ENCODE measurements at regions not wholly inside any gene's neighbourhood (a gene's known extent, or its start where the extent isn't known, plus 50 kb on each side); places are given as distances from the start of the nearest gene placed in this dataset.

GRCh38 chr20:39568109-39568508 lies 606.0 kb downstream of the DHX35 start:
- TF ChIP-seq EZH2 (IDR thresholded peaks at IDR 0.05; ENCODE audit: low read depth, low read length, severe bottlenecking), result no peak
- TF ChIP-seq HDAC2 (IDR thresholded peaks at IDR 0.05; ENCODE audit: borderline replicate concordance in 1 of 2, low read depth in 2 of 2, low read length in 2 of 2), result no peak
- TF ChIP-seq, protein P1, sequence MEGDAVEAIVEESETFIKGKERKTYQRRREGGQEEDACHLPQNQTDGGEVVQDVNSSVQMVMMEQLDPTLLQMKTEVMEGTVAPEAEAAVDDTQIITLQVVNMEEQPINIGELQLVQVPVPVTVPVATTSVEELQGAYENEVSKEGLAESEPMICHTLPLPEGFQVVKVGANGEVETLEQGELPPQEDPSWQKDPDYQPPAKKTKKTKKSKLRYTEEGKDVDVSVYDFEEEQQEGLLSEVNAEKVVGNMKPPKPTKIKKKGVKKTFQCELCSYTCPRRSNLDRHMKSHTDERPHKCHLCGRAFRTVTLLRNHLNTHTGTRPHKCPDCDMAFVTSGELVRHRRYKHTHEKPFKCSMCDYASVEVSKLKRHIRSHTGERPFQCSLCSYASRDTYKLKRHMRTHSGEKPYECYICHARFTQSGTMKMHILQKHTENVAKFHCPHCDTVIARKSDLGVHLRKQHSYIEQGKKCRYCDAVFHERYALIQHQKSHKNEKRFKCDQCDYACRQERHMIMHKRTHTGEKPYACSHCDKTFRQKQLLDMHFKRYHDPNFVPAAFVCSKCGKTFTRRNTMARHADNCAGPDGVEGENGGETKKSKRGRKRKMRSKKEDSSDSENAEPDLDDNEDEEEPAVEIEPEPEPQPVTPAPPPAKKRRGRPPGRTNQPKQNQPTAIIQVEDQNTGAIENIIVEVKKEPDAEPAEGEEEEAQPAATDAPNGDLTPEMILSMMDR (IDR thresholded peaks at IDR 0.05; ENCODE audit: control extremely low read depth in 1 of 3, insufficient read depth in 1 of 3, low read depth in 1 of 3, low read length in 3 of 3), result no peak
- no peak for TF ChIP-seq SP2 (IDR thresholded peaks at IDR 0.05; ENCODE audit: low read length)
- no peak for TF ChIP-seq MAFK (IDR thresholded peaks at IDR 0.05; ENCODE audit: low read depth, low read length)
- no peak for TF ChIP-seq TAF1 (IDR thresholded peaks at IDR 0.05; ENCODE audit: low read depth, low read length)
- no peak for TF ChIP-seq EP300 (IDR thresholded peaks at IDR 0.05; ENCODE audit: borderline replicate concordance in 1 of 2, low read depth in 2 of 2, low read length in 2 of 2)
- no peak for TF ChIP-seq SIN3A (conservative IDR thresholded peaks at IDR 0.05 in 1 of 2, IDR thresholded peaks at IDR 0.05 in 1 of 2; ENCODE audit: low read depth in 1 of 2, low read length in 2 of 2)
- TF ChIP-seq POLR2A (IDR thresholded peaks at IDR 0.05; ENCODE audit: control extremely low read depth in 1 of 2, low read depth in 2 of 2, low read length in 2 of 2), result no peak
- TF ChIP-seq CEBPB (IDR thresholded peaks at IDR 0.05; ENCODE audit: low read depth, low read length), result no peak
- TF ChIP-seq, protein P2, sequence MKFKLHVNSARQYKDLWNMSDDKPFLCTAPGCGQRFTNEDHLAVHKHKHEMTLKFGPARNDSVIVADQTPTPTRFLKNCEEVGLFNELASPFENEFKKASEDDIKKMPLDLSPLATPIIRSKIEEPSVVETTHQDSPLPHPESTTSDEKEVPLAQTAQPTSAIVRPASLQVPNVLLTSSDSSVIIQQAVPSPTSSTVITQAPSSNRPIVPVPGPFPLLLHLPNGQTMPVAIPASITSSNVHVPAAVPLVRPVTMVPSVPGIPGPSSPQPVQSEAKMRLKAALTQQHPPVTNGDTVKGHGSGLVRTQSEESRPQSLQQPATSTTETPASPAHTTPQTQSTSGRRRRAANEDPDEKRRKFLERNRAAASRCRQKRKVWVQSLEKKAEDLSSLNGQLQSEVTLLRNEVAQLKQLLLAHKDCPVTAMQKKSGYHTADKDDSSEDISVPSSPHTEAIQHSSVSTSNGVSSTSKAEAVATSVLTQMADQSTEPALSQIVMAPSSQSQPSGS (IDR thresholded peaks at IDR 0.05; ENCODE audit: low read length), result no peak
- no peak for TF ChIP-seq SAP30 (IDR thresholded peaks at IDR 0.05; ENCODE audit: insufficient read depth, insufficient replicate concordance, low read length)
